ENCODE measurements at regions not wholly inside any gene's neighbourhood (a gene's known extent, or its start where the extent isn't known, plus 50 kb on each side); places are given as distances from the start of the nearest gene placed in this dataset.

DNA sequence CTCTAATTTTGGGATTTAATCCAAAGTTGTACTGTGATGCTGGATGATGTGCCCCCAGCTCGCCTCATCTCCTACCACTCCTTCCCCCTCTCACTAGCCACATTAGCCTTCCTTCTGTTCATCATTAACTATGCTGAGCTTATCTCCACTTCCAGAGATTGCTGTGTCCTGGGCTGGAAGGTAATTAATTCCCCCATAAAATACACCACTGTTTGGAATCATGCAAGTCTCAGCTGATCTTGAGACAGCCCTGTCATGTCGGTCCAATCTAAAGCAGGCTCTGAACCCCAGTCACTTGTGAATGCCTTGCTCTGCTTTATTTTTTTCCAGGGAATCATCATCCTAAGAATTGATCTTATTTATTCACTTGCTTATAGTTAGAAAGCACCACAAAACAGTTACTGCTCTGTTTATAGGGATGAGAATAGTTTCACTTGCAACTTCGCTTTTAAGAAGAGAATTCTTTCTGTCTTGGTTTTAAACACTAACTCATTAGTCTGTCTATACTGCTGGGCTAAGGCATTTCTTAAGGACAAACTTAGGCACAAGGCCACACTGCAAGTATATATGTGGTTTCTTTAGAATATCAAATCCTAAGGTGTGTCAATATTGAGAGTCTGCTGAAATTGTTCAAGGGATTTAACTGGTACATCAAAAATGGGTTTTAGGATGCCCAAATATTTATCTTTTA, 341.1 kb upstream of the SEMA3A start:
- ChIA-PET CTCF (ENCODE audit: unreplicated experiment) (no interaction called here), POLR2A (no interaction called here)
- Histone ChIP-seq H3K36me3 (ENCODE audit: insufficient read depth, low read length) (no peaks in the 10 kb centered on the region), H3K4me2 (ENCODE audit: low read length) (no peak overlapping the region), H2AFZ (ENCODE audit: low read length) (no peak overlapping the region), H3K4me3 (ENCODE audit: low read depth, low read length, poor library complexity, severe bottlenecking) (no peak overlapping the region), H4K20me1 (ENCODE audit: insufficient read depth, low read length) (no peaks in the 10 kb centered on the region), H3K9me2 (ENCODE audit: insufficient read depth, low read length) (no peaks in the 10 kb centered on the region), H3K4me1 (ENCODE audit: insufficient read depth, low read length, poor library complexity, severe bottlenecking) (no peaks in the 10 kb centered on the region), H3K79me2 (ENCODE audit: insufficient read depth, low read depth, low read length) (no peaks in the 10 kb centered on the region), H3K9me3 (ENCODE audit: low read length) (no peaks in the 10 kb centered on the region), H3K27ac (ENCODE audit: low read depth, low read length, poor library complexity, severe bottlenecking) (no peak overlapping the region)
- no peak for DNase-seq (ENCODE audit: low spot score)
- BruUV-seq (replicated peaks): no TSS peak
- intact Hi-C loops (cut with micrococcal nuclease; ENCODE audit: unreplicated experiment): no loop called here
- TF ChIP-seq EZH2phosphoT487 (IDR thresholded peaks at IDR 0.05; ENCODE audit: borderline replicate concordance, low read depth, low read length) (no peak), CTCF (conservative IDR thresholded peaks at IDR 0.05; ENCODE audit: low read length) (no peak)

- Histone ChIP-seq H2AFZ (ENCODE audit: low read length) (no peak overlapping the region), H3K4me3 (ENCODE audit: low read depth, low read length, poor library complexity, severe bottlenecking) (no peak overlapping the region), H3K4me1 (ENCODE audit: insufficient read depth, low read length, poor library complexity, severe bottlenecking) (no peaks in the 10 kb centered on the region), H3K4me2 (ENCODE audit: low read length) (no peak overlapping the region), H3K9me2 (ENCODE audit: insufficient read depth, low read length) (no peaks in the 10 kb centered on the region), H3K9me3 (ENCODE audit: low read length) (no peaks in the 10 kb centered on the region), H3K27ac (ENCODE audit: low read depth, low read length, poor library complexity, severe bottlenecking) (no peak overlapping the region), H4K20me1 (ENCODE audit: insufficient read depth, low read length) (no peaks in the 10 kb centered on the region), H3K79me2 (ENCODE audit: insufficient read depth, low read depth, low read length) (no peaks in the 10 kb centered on the region), H3K36me3 (ENCODE audit: insufficient read depth, low read length) (no peaks in the 10 kb centered on the region)
- no peak for TF ChIP-seq EZH2phosphoT487 (IDR thresholded peaks at IDR 0.05; ENCODE audit: borderline replicate concordance, low read depth, low read length)
- ChIA-PET POLR2A (interaction anchor here (0.6 to 0.7 kb wide), 3 partner anchors 17 to 83 kb away, joined by 3 to 4 read pairs (median 3); no protein-coding TSS in a partner anchor), CTCF (ENCODE audit: unreplicated experiment) (no interaction called here)
- BruUV-seq (replicated peaks): no TSS peak
- DNase-seq (ENCODE audit: low spot score): no peak
- intact Hi-C loops (cut with micrococcal nuclease; ENCODE audit: unreplicated experiment): no loop called here
Measured at GRCh38 chr7:84533182-84533581, 338.6 kb upstream of the SEMA3A start.

DNA sequence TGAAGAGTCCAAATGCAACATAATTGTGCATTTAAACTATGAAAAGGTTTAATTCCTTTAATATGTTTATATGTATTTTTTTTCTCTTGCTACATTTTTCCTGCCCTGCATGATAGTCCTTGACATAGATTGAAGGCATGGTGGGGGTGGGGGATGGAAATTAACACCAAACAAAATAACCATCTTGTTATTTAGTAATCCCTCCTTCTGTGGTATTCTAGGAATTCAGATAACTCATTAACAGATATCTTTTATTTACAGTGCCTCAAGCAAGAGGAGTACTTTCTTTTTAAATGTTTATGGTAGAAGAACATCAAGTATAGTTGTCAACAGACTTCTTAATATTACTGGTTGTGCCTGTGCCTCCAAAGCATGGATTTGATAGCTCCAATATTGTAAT, 337.6 kb upstream of the SEMA3A start:
- H3K36me3 ChIP-seq (ENCODE audit: insufficient read depth, low read length): no peaks in the 10 kb centered on the region
- no TSS peak for BruUV-seq (replicated peaks)
- H2AFZ ChIP-seq (ENCODE audit: low read length): no peak overlapping the region

More for the DNA sequence above, 337.6 kb upstream of the SEMA3A start:
- TF ChIP-seq EZH2phosphoT487 (IDR thresholded peaks at IDR 0.05; ENCODE audit: borderline replicate concordance, low read depth, low read length) (no peak), CTCF (conservative IDR thresholded peaks at IDR 0.05; ENCODE audit: low read length) (no peak)
- H3K4me2 ChIP-seq (ENCODE audit: low read length): no peak overlapping the region
- no peaks in the 10 kb centered on the region for H4K20me1 ChIP-seq (ENCODE audit: insufficient read depth, low read length)
- ChIA-PET POLR2A (no interaction called here), CTCF (ENCODE audit: unreplicated experiment) (no interaction called here)
- H3K27ac ChIP-seq (ENCODE audit: low read depth, low read length, poor library complexity, severe bottlenecking): no peak overlapping the region
- H3K79me2 ChIP-seq (ENCODE audit: insufficient read depth, low read depth, low read length): no peaks in the 10 kb centered on the region
- no peaks in the 10 kb centered on the region for H3K4me1 ChIP-seq (ENCODE audit: insufficient read depth, low read length, poor library complexity, severe bottlenecking)
- no peaks in the 10 kb centered on the region for H3K9me2 ChIP-seq (ENCODE audit: insufficient read depth, low read length)
- DNase-seq (ENCODE audit: low spot score): no peak
- H3K4me3 ChIP-seq (ENCODE audit: low read depth, low read length, poor library complexity, severe bottlenecking): no peak overlapping the region
- no peaks in the 10 kb centered on the region for H3K9me3 ChIP-seq (ENCODE audit: low read length)
- intact Hi-C loops (cut with micrococcal nuclease; ENCODE audit: unreplicated experiment): no loop called here
